KBM-7 (cell line): ENCODE measurements at regions not wholly inside any gene's neighbourhood (a gene's known extent, or its start where the extent isn't known, plus 50 kb on each side); places are given as distances from the start of the nearest gene placed in this dataset.

Experiments used
- DNase-seq: peaks from one replicate; pipeline ENCODE4 v3.0.0-alpha.2; 2015
- in situ Hi-C: fragments of 300-500 bp; cut with MboI; formaldehyde crosslinking; loops from 2 replicates; pipeline ENCODE4 v1.14.3; 2020; ENCODE audit warnings: low sequenced_read_pairs, low pct_unique_long_range_greater_than_20kb, mixed read lengths

- in situ Hi-C loops, result no loop called here
- peak; percentile 96 for DNase-seq
Observed at GRCh38 chr12:116358893-116359761, 81.6 kb upstream of the MED13L start.

- in situ Hi-C loops, result no loop called here
- DNase-seq, result peak; percentile 57
Observed at GRCh38 chr12:116360579-116361413, 83.3 kb upstream of the MED13L start.

- in situ Hi-C loops, result no loop called here
- DNase-seq, result no peak
Observed at GRCh38 chr12:116361414-116362223, 84.1 kb upstream of the MED13L start.

- DNase-seq, result no peak
- in situ Hi-C loops, result no loop called here
Observed at GRCh38 chr12:116365114-116365513, 87.6 kb upstream of the MED13L start.

- in situ Hi-C loops, result no loop called here
Observed at GRCh38 chr12:116365606-116366455, 88.3 kb upstream of the MED13L start.

GRCh38 chr12:116366456-116366776, 88.9 kb upstream of the MED13L start:
- no peak for DNase-seq
- in situ Hi-C loops, result no loop called here

More at GRCh38 chr12:116365606-116366455, 88.3 kb upstream of the MED13L start:
- no peak for DNase-seq

- in situ Hi-C loops, result no loop called here
- DNase-seq, result no peak
Observed at GRCh38 chr12:116366824-116367223, 89.3 kb upstream of the MED13L start.

GRCh38 chr12:116368196-116369194, 91.0 kb upstream of the MED13L start:
- in situ Hi-C loops, result no loop called here

GRCh38 chr12:116370004-116370404, 92.5 kb upstream of the MED13L start:
- DNase-seq, result no peak

More at GRCh38 chr12:116368196-116369194, 91.0 kb upstream of the MED13L start:
- DNase-seq, result no peak

GRCh38 chr12:116370886-116371580, 93.5 kb upstream of the MED13L start:
- no peak for DNase-seq
- in situ Hi-C loops, result no loop called here

More at GRCh38 chr12:116370004-116370404, 92.5 kb upstream of the MED13L start:
- in situ Hi-C loops, result no loop called here

GRCh38 chr12:116372815-116373214, 95.3 kb upstream of the MED13L start:
- in situ Hi-C loops, result no loop called here
- DNase-seq, result no peak

GRCh38 chr12:116373572-116374206, 96.2 kb upstream of the MED13L start:
- DNase-seq, result no peak
- in situ Hi-C loops, result no loop called here

- in situ Hi-C loops, result no loop called here
- no peak for DNase-seq
Observed at GRCh38 chr12:116374207-116374606, 96.7 kb upstream of the MED13L start.

- no peak for DNase-seq
- in situ Hi-C loops, result no loop called here
Observed at GRCh38 chr12:116375278-116375842, 97.9 kb upstream of the MED13L start.

- DNase-seq, result no peak
- in situ Hi-C loops, result no loop called here
Observed at GRCh38 chr12:116376354-116377193, 99.1 kb upstream of the MED13L start.
